Vagina (tissue), 2 donors: ENCODE measurements at regions not wholly inside any gene's neighbourhood (a gene's known extent, or its start where the extent isn't known, plus 50 kb on each side); places are given as distances from the start of the nearest gene placed in this dataset.
A peak's percentile ranks its signal among the peaks of the same experiment; 100 is the strongest.

ENCODE experiments used
- DNase-seq, 2 donors: peaks; one replicate each; pipeline ENCODE4 v3.0.0-alpha.2; 2017; ENCODE audit errors: extremely low spot score in 2 of 2
- H3K27ac ChIP-seq: fragments of 200-600 bp; sonication (generic); one replicate; pipeline ENCODE4 v1.5.1; 2019
- H3K27me3 ChIP-seq: fragments of 200-600 bp; sonication (generic); one replicate; pipeline ENCODE4 v1.5.1; 2019
- H3K36me3 ChIP-seq, 2 donors: fragments of 200-600 bp; sonication (generic); one replicate each; pipeline ENCODE4 v1.5.1; 2017 to 2019
- H3K4me1 ChIP-seq: fragments of 200-600 bp; sonication (generic); one replicate; pipeline ENCODE4 v1.5.1; 2019
- H3K4me3 ChIP-seq, 2 donors: fragments of 200-600 bp; sonication (generic); 1 replicate in 1 of 2; 2 replicates in 1 of 2; pipeline ENCODE4 v1.5.1; 2016 to 2019
- H3K9me3 ChIP-seq: fragments of 200-600 bp; sonication (generic); one replicate; pipeline ENCODE4 v1.5.1; 2019
- POLR2A ChIP-seq, 2 donors: fragments of 450-650 bp; IDR thresholded peaks; one replicate each; pipeline ENCODE4 v1.6.1; 2017; ENCODE audit warnings: antibody characterized with exemption in 2 of 2, mild to moderate bottlenecking in 2 of 2, moderate library complexity in 2 of 2
- POLR2AphosphoS5 ChIP-seq, 2 donors: sonication (generic); formaldehyde crosslinking; IDR thresholded peaks; one replicate each; pipeline ENCODE4 v1.9.0; 2017; ENCODE audit warnings: antibody characterized with exemption in 2 of 2, mild to moderate bottlenecking in 2 of 2, low read depth in 1 of 2; ENCODE audit not compliant: insufficient read depth in 1 of 2
- intact Hi-C: fragments of 100-400 bp; cut with DNase I; formaldehyde crosslinking; loops from one replicate; pipeline ENCODE4 v1.15.1; 2023
- TF ChIP-seq, protein P1 (sequence below), 3 experiments: fragments of 450-650 bp in 2 of 3; fragments of 200-600 bp in 1 of 3; sonication (generic) in 1 of 3; IDR thresholded peaks; one replicate each; pipeline ENCODE4 v1.5.1; 2017 to 2019; ENCODE audit warnings: antibody characterized with exemption in 3 of 3, mild to moderate bottlenecking in 2 of 3, moderate library complexity in 2 of 3

DNA sequence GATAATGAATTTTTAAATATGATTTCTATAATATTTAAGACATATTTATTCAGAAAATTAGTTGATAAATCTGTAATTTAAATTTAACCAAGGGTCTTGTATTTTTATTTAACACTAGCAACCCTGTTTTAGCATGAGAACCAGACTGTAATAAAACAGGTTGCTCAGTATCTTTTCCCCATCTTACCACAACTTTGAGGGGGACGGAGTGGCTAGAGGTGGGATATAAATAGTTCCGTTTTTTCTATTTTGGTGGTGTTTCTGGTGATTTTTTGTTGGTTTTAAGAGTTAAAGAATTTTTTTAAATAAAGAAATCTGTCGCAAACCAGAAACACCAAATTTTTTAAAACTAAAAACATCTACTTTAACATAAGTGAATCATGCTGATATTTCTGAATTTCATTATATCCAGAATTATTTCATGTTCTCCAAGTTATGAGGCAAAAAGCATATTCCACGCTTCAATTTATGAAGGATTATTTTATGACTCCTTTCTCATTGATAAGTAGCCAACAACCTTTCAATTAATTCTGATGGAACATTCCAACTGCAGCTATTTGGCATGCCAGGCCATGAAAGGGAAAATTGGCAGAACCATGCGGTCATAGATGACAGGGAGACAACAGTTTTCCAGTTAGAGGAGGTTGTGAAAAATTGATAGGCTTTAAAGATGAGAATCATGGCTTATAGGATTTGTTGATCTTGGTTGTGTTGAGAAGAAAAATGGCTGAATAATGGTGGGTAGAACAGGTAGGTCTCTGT is 151.9 kb upstream of the CARMIL1 start:
- Histone ChIP-seq H3K27me3 (no peaks in the 10 kb centered on the region), H3K27ac (no peak overlapping the region), H3K4me1 (peaks cover 43% of the 10 kb centered on the region), H3K9me3 (no peaks in the 10 kb centered on the region), H3K36me3 (no peaks in the 10 kb centered on the region), H3K4me3 (no peak overlapping the region)
- TF ChIP-seq, protein P1, sequence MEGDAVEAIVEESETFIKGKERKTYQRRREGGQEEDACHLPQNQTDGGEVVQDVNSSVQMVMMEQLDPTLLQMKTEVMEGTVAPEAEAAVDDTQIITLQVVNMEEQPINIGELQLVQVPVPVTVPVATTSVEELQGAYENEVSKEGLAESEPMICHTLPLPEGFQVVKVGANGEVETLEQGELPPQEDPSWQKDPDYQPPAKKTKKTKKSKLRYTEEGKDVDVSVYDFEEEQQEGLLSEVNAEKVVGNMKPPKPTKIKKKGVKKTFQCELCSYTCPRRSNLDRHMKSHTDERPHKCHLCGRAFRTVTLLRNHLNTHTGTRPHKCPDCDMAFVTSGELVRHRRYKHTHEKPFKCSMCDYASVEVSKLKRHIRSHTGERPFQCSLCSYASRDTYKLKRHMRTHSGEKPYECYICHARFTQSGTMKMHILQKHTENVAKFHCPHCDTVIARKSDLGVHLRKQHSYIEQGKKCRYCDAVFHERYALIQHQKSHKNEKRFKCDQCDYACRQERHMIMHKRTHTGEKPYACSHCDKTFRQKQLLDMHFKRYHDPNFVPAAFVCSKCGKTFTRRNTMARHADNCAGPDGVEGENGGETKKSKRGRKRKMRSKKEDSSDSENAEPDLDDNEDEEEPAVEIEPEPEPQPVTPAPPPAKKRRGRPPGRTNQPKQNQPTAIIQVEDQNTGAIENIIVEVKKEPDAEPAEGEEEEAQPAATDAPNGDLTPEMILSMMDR (IDR thresholded peaks at IDR 0.05), result no peak
- TF ChIP-seq POLR2A (IDR thresholded peaks at IDR 0.05), result no peak
- TF ChIP-seq POLR2AphosphoS5 (IDR thresholded peaks at IDR 0.05; ENCODE audit: insufficient read depth in 1 of 2, low read depth in 1 of 2), result no peak
- DNase-seq, result no peak
- intact Hi-C loops, result no loop called here

GRCh38 chr6:25130518-25130917 is 148.7 kb upstream of the CARMIL1 start:
- Histone ChIP-seq H3K9me3 (no peaks in the 10 kb centered on the region), H3K4me3 (no peak overlapping the region), H3K4me1 (peaks cover 33% of the 10 kb centered on the region), H3K27me3 (no peaks in the 10 kb centered on the region), H3K27ac (peak overlapping the region; percentile 64), H3K36me3 (no peaks in the 10 kb centered on the region)
- TF ChIP-seq POLR2A (IDR thresholded peaks at IDR 0.05), result no peak
- TF ChIP-seq, protein P1 (IDR thresholded peaks at IDR 0.05), result no peak
- no peak for TF ChIP-seq POLR2AphosphoS5 (IDR thresholded peaks at IDR 0.05; ENCODE audit: insufficient read depth in 1 of 2, low read depth in 1 of 2)
- intact Hi-C loops, result loop anchor here (10.0 kb wide), 1 partner anchor 54 kb away; no protein-coding TSS in a partner anchor
- no peak for DNase-seq

DNA sequence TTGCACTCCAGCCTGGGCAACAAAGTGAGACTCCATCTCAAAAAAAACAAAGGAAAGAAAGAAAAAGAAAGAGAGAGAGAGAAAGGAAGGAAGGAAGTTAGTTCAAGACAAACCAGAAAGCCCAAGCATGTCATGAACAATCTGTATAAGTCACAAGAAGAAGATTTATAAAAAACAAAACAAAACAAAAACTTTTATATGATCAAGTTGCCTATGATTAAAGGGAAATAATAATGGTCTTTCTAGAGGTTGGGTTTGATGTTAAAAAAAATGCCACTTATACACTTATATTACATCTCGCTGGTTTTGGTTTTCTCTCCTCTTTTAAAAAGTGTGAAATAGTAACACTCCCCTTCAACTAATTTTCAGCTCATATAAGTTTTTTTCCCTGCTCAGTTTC is 146.2 kb upstream of the CARMIL1 start:
- Histone ChIP-seq H3K27me3 (no peaks in the 10 kb centered on the region), H3K4me1 (peaks cover 41% of the 10 kb centered on the region), H3K27ac (peak overlapping the region; percentile 64), H3K36me3 (no peaks in the 10 kb centered on the region), H3K9me3 (no peaks in the 10 kb centered on the region), H3K4me3 (no peak overlapping the region)
- no peak for TF ChIP-seq POLR2AphosphoS5 (IDR thresholded peaks at IDR 0.05; ENCODE audit: insufficient read depth in 1 of 2, low read depth in 1 of 2)
- TF ChIP-seq POLR2A (IDR thresholded peaks at IDR 0.05), result no peak
- TF ChIP-seq, protein P1 (IDR thresholded peaks at IDR 0.05), result no peak
- DNase-seq, result no peak
- intact Hi-C loops, result loop anchor here (10.0 kb wide), 1 partner anchor 52 kb away; no protein-coding TSS in a partner anchor

GRCh38 chr6:25133568-25133967 is 145.6 kb upstream of the CARMIL1 start:
- Histone ChIP-seq H3K9me3 (no peaks in the 10 kb centered on the region), H3K4me1 (peaks cover 36% of the 10 kb centered on the region), H3K27ac (peak overlapping the region; percentile 64), H3K27me3 (no peaks in the 10 kb centered on the region), H3K4me3 (no peak overlapping the region), H3K36me3 (no peaks in the 10 kb centered on the region)
- intact Hi-C loops, result loop anchor here (10.0 kb wide), 1 partner anchor 51 kb away; no protein-coding TSS in a partner anchor
- TF ChIP-seq POLR2A (IDR thresholded peaks at IDR 0.05) (no peak), POLR2AphosphoS5 (IDR thresholded peaks at IDR 0.05; ENCODE audit: insufficient read depth in 1 of 2, low read depth in 1 of 2) (no peak)
- TF ChIP-seq, protein P1 (IDR thresholded peaks at IDR 0.05), result no peak
- no peak for DNase-seq

DNA sequence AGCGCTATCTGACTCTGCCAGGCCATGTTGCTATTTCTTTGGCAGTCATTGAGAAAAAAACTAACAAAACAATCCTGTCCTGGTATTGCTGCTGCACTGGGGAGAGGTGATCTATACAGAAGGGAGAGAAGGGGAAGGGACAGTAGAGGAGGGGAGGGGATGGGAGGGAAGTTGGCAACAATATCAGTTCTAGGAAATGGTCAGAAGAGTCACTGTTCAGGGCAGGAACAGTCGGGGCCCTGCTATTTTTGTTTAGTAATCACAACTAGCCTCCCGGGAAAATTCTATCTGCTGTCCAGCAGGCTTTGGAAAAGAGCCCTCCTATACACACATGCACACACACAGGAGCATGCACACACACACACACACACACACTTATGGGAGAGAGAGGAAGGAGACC is 142.3 kb upstream of the CARMIL1 start:
- Histone ChIP-seq H3K4me1 (peaks cover 22% of the 10 kb centered on the region), H3K9me3 (no peaks in the 10 kb centered on the region), H3K27ac (peak overlapping the region; percentile 91), H3K4me3 (peak overlapping the region; percentile 41 to 52), H3K27me3 (no peaks in the 10 kb centered on the region), H3K36me3 (no peaks in the 10 kb centered on the region)
- intact Hi-C loops, result loop anchor here (10.0 kb wide), 1 partner anchor 48 kb away; no protein-coding TSS in a partner anchor
- no peak for DNase-seq
- TF ChIP-seq POLR2A (IDR thresholded peaks at IDR 0.05), result no peak
